ENCODE measurements at regions not wholly inside any gene's neighbourhood (a gene's known extent, or its start where the extent isn't known, plus 50 kb on each side); places are given as distances from the start of the nearest gene placed in this dataset.

GRCh38 chrX:39301036-39301435 is 499.8 kb downstream of the MID1IP1 start:
- H3K4me2 ChIP-seq (ENCODE audit: low read depth, low read length, poor library complexity, severe bottlenecking), result no peak overlapping the region
- H3K9me2 ChIP-seq (replicated peaks; ENCODE audit: insufficient read depth, low read length), result no peaks in the 10 kb centered on the region
- no peak for TF ChIP-seq EZH2phosphoT487 (conservative IDR thresholded peaks at IDR 0.05; ENCODE audit: low read length)
- TF ChIP-seq, protein P1, sequence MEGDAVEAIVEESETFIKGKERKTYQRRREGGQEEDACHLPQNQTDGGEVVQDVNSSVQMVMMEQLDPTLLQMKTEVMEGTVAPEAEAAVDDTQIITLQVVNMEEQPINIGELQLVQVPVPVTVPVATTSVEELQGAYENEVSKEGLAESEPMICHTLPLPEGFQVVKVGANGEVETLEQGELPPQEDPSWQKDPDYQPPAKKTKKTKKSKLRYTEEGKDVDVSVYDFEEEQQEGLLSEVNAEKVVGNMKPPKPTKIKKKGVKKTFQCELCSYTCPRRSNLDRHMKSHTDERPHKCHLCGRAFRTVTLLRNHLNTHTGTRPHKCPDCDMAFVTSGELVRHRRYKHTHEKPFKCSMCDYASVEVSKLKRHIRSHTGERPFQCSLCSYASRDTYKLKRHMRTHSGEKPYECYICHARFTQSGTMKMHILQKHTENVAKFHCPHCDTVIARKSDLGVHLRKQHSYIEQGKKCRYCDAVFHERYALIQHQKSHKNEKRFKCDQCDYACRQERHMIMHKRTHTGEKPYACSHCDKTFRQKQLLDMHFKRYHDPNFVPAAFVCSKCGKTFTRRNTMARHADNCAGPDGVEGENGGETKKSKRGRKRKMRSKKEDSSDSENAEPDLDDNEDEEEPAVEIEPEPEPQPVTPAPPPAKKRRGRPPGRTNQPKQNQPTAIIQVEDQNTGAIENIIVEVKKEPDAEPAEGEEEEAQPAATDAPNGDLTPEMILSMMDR (IDR thresholded peaks at IDR 0.05; ENCODE audit: insufficient read depth, low read length, poor library complexity, severe bottlenecking), result no peak
- H3K36me3 ChIP-seq (ENCODE audit: low read length), result no peaks in the 10 kb centered on the region
- H3K79me2 ChIP-seq (ENCODE audit: insufficient read depth, low read length), result no peaks in the 10 kb centered on the region
- H3K27ac ChIP-seq (ENCODE audit: low read depth, low read length), result no peak overlapping the region
- no peak overlapping the region for H3K4me3 ChIP-seq (ENCODE audit: insufficient read depth, low read length, poor library complexity, severe bottlenecking)
- no peak overlapping the region for H2AFZ ChIP-seq (ENCODE audit: low read depth, low read length, severe bottlenecking)
- H3K9me3 ChIP-seq (ENCODE audit: insufficient read depth, low read length), result no peaks in the 10 kb centered on the region
- no peaks in the 10 kb centered on the region for H3K27me3 ChIP-seq (ENCODE audit: low read length)
- H3K9ac ChIP-seq (ENCODE audit: low read length), result no peak overlapping the region
- no peaks in the 10 kb centered on the region for H4K20me1 ChIP-seq (ENCODE audit: low read depth, low read length)
- no peaks in the 10 kb centered on the region for H3F3A ChIP-seq (ENCODE audit: insufficient read depth)

- Histone ChIP-seq H3K9me3 (ENCODE audit: insufficient read depth, low read length) (no peaks in the 10 kb centered on the region), H3K4me2 (ENCODE audit: low read depth, low read length, poor library complexity, severe bottlenecking) (no peak overlapping the region), H3K36me3 (ENCODE audit: low read length) (no peaks in the 10 kb centered on the region), H3K27me3 (ENCODE audit: low read length) (no peaks in the 10 kb centered on the region), H3K9me2 (replicated peaks; ENCODE audit: insufficient read depth, low read length) (no peaks in the 10 kb centered on the region), H3K27ac (ENCODE audit: low read depth, low read length) (no peak overlapping the region), H3K79me2 (ENCODE audit: insufficient read depth, low read length) (no peaks in the 10 kb centered on the region), H4K20me1 (ENCODE audit: low read depth, low read length) (no peaks in the 10 kb centered on the region), H3K4me3 (ENCODE audit: insufficient read depth, low read length, poor library complexity, severe bottlenecking) (no peak overlapping the region), H3K9ac (ENCODE audit: low read length) (no peak overlapping the region), H3F3A (ENCODE audit: insufficient read depth) (no peaks in the 10 kb centered on the region), H2AFZ (ENCODE audit: low read depth, low read length, severe bottlenecking) (no peak overlapping the region)
- TF ChIP-seq, protein P1 (IDR thresholded peaks at IDR 0.05; ENCODE audit: insufficient read depth, low read length, poor library complexity, severe bottlenecking), result no peak
- no peak for TF ChIP-seq EZH2phosphoT487 (conservative IDR thresholded peaks at IDR 0.05; ENCODE audit: low read length)
These were observed 501.6 kb downstream of the MID1IP1 start for GRCh38 chrX:39302838-39303237.

DNA sequence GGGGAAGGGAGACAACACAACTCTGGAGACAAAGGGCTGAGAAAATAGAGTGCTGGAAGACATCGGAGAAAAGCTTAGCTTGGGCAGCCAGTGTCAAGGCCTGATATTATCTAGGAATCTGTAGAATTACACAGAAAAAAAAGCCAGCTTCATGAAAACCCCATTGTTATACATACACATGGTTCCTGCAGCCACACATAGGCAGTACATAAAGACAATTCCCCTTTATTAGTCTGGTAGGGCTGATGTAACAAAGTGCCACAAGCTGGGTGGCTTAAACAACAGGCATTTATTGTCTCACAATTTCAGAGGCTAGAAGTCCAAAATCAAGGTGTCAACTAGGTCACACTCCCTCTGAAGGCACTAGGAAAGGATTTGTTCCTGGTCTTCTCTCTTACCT is 503.5 kb downstream of the MID1IP1 start:
- H3K79me2 ChIP-seq (ENCODE audit: insufficient read depth, low read length), result no peaks in the 10 kb centered on the region
- no peaks in the 10 kb centered on the region for H3K27me3 ChIP-seq (ENCODE audit: low read length)
- H3K4me2 ChIP-seq (ENCODE audit: low read depth, low read length, poor library complexity, severe bottlenecking), result no peak overlapping the region
- H3K4me3 ChIP-seq (ENCODE audit: insufficient read depth, low read length, poor library complexity, severe bottlenecking), result no peak overlapping the region
- no peaks in the 10 kb centered on the region for H4K20me1 ChIP-seq (ENCODE audit: low read depth, low read length)
- no peaks in the 10 kb centered on the region for H3K9me3 ChIP-seq (ENCODE audit: insufficient read depth, low read length)
- no peak overlapping the region for H3K9ac ChIP-seq (ENCODE audit: low read length)
- no peaks in the 10 kb centered on the region for H3K36me3 ChIP-seq (ENCODE audit: low read length)
- no peaks in the 10 kb centered on the region for H3F3A ChIP-seq (ENCODE audit: insufficient read depth)
- TF ChIP-seq EZH2phosphoT487 (conservative IDR thresholded peaks at IDR 0.05; ENCODE audit: low read length), result no peak
- TF ChIP-seq, protein P1 (IDR thresholded peaks at IDR 0.05; ENCODE audit: insufficient read depth, low read length, poor library complexity, severe bottlenecking), result no peak
- H3K9me2 ChIP-seq (replicated peaks; ENCODE audit: insufficient read depth, low read length), result no peaks in the 10 kb centered on the region
- no peak overlapping the region for H3K27ac ChIP-seq (ENCODE audit: low read depth, low read length)
- H2AFZ ChIP-seq (ENCODE audit: low read depth, low read length, severe bottlenecking), result no peak overlapping the region
